GM19463 (cell line): ENCODE measurements at regions not wholly inside any gene's neighbourhood (a gene's known extent, or its start where the extent isn't known, plus 50 kb on each side); places are given as distances from the start of the nearest gene placed in this dataset.
"Not testable (repeated sequence)": the region's sequence is repeated elsewhere in the genome, so short reads cannot be mapped to it uniquely, and the experiment has no call there.

ENCODE experiments used
- ATAC-seq: cut with Tn5 transposase; IDR thresholded peaks from one replicate; pipeline ENCODE4 v1.9.1; 2021; ENCODE audit warnings: mild to moderate bottlenecking, moderate library complexity; ENCODE audit not compliant: unreplicated experiment

DNA sequence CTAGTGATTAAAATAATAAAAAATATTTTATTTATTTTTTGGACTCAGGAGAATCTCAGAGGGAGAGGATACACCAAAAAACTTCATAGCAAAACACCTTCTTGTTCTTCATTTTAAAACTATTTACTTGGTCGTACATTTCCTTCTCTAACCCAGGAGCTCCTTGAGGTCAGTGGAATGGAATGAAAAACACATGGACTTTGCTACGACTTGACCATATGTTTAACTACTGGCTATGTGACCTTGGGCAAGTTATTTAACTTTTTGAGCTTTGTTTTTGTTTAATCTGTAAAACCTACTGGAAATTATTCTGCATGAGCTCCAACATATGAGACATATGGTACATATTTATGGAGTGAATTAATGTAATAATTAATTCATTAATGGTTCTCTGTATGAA lies 1005.5 kb upstream of the CITED2 start:
- no peak for ATAC-seq

DNA sequence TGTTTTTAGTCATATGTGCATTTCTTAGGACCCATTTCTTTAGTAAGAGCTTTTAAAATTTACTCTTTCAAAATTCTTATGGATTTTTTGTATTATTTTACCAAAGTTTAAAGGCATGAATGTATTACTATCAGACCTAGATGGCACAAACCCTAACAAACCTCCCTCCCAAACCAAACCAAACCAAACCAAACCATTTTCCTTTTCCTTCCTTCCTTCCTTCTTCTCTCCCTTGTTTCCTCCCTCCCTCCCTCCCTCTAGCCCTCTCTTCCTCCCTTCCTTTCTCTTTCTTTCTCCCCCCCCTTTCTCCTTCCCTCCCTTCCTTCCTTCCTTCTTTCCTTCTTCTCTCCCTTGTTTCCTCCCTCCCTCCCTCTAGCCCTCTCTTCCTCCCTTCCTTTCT lies 1001.8 kb upstream of the CITED2 start:
- no peak for ATAC-seq

DNA sequence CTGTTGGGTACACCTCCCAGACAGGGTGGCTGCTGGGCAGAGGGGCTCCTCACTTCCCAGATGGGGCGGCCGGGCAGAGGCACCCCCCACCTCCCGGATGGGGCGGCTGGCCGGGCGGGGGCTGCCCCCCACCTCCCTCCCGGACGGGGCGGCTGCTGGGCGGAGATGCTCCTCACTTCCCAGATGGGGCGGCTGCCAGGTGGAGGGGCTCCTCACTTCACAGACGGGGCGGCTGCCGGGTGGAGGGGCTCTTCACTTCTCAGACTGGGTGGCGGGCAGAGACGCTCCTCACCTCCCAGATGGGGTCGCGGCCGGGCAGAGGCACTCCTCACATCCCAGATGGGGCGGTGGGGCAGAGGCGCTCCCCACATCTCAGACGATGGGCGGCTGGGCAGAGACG lies 999.3 kb upstream of the CITED2 start:
- ATAC-seq = not testable (repeated sequence)

DNA sequence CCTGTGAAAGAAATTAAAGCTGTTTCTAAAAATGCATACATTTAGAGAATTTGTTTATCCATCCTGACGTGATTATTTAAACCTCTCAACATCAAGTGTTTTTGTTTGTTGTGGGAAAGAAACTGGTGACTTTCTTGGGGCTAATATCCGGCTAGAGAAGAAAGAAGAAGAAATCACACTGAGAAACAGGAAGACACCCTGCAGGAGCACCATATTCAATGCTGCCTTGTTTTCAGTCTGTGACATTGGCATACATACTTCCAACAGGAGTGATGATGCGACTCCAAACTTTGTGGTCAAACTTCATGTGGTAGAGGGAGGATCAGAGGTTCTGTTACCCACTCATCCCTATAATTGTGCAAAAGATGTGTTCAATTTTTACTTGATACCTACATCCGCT lies 997.6 kb upstream of the CITED2 start:
- ATAC-seq = no peak

DNA sequence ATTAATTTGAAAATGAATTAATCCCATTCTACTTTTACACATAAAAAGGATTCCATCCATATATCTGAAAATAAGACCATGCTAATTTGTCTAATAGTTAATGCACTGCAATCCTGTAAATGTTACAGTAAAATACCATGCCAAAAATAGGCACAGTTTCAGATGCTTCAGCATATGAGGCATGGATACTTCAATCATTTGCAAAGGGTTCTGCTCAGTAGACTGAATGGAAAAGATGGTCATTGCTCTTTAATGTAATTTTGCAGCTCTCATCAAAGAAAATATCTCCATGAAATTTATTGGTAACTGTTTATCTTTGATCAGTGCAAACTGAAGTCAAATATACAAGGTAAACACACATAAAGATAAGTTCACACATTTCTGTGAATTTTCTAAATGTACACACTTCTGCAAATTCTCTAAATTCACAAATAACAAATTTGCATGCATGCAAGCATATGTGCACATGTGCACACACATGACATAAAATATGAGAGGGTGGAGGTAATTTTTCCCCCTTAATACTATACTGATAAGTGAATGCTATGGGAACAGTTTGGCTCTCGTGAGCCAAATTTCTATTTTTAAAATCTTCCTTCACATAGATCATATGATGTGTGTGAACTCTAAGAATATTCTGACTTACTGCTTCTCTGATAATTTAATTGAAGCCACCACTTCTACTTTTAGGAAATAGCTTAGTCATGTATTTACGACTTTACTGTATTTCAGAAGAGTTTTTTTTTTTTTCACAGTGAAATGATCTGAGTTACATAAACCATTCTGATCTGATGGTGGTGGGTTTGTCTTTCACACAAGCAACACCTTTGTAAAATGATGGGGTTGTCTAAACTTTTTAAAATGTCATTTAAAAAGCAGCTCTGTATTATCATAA lies 996.8 kb upstream of the CITED2 start:
- ATAC-seq = no peak

DNA sequence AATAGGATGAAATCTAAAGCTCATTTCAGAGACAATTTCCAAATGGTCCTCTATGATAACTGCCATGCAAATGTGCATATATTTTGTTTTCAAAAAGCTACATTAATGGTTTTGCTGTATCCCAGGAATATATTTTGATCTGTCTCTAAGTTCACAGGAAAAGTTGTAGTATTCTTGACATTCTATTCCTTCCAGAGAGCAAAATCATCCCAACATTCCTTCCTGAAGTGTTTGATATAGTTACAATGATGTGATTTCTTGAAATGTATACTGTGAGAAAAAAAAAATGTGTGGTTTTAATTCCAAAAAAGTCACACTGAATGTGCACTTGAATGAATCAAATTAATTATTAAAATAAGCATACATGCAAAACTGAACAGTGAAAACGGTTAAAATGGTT lies 996.0 kb upstream of the CITED2 start:
- no peak for ATAC-seq

DNA sequence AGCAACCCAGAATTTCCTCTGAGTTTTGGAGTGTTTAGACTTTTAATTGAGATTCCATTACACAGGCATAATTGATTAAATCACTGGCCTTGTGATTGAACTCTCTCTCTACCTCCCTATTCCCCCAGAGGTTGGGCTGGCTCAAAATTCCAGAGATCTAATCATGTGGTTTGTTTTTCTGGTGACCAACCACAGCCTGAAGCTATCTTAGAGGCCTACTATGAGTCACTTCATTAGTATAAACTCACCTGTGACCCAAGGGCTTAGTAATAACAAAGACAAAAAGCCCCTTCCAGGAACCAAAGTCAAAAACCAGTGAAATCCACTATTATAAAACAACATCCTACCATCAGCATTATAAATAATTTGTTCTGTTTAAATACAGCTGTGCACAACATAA lies 992.5 kb upstream of the CITED2 start:
- ATAC-seq = no peak

DNA sequence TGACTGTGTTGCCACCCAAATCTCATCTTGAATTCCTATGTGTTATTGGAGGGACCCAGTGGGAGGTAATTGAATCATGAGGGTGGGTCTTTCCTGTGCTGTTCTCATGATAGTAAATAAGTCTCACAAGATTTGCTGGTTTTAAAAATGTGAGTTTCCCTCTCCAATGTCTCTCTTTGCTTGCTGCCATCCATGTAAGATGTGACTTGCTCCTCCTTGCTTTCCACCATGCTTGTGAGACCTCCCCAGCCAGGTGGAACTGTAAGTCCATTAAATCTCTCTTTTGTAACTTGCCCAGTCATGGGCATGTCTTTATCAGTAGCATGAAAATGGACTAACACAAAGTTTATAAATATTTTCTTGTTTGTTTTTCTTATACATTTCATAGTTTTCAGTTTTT lies 990.5 kb upstream of the CITED2 start:
- ATAC-seq = no peak

DNA sequence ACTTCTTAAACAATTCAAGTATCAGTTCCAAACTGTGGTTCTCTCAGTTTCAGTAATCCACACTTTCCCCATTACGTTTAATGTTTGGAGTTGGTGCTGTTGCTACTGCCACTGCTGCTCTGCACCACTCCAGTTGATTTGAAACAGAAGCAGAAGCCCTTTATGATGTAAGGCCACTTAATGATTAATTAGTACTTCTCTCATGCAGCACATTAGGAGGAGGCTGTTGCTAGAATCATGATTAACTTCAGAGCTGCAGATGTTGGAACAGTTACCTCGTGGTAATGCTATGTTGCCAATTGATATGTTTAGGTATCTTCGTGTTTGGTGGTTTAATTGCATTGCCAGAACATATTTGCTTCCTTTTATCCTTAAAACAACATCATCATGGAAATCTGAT lies 986.2 kb upstream of the CITED2 start:
- no peak for ATAC-seq

DNA sequence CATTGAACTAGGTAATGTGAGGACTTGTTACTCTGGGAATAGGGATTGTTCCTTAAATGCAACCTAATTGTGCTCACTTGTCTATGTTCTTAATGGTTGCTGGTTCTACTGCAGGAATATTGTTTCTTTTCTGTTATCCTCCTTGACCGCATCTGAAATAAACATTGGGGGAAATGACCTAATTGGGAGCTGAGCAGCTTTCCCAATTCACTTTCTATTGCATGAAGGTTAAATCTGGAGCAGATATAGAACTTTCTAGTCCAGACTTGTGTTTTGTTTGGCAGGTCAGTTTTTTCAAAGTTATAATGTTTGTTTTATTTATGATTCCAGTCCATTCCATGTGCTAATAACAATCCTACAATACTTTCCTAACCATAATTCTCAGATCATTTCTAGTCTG lies 981.0 kb upstream of the CITED2 start:
- ATAC-seq = no peak

DNA sequence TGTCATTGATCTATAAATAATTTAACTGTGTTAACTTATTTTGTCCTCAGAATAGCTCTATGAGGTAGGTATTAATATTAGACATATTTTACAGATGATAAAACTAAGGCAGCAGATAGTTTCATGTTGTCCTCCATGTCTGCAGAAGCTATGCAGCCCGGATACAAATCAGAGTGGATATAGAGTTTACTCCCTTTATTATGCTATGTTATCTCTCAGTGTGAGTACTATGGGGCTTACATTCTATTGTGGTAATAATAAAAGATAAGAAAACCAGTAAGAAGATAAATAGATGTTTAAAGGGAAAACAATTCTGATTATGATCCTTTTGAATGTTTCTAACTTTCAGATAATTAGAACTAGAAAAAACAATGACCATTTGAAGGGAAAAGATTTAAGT lies 979.8 kb upstream of the CITED2 start:
- no peak for ATAC-seq

DNA sequence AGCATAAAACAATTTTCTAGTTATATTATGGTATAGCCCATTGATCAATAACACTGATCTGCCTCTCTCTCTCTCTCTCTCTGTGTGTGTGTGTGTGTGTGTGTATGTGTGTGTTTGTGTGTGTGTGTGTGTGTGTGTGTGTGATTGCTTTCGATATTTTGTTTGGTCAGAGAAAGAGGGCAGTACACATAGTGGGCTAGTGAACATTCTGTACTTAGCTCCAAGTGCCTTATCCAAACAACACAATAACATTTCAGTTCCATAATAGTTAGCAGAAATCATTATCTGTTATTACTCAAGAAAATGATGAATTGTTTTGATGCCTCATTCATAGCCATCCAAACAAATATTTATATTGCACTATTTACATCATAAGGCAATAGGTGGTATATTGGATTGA lies 979.1 kb upstream of the CITED2 start:
- no peak for ATAC-seq

DNA sequence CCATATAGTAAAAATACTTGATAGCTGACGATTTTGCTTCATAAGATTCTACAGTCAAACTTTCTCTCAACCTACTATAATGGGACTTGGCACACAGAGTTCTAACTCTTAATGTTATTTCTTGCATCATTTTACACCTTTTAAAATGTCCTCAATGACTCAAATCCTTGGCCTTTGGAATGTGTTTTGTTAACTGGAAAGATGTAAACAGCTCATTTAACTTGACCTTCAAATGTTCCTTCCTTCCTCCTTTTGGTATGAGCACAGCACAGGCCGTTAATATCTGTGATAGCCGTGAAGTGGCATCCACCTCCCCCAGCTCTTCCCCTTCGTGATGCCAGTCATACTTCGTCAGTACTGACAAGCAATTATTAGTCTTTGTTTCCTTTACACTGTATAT lies 972.0 kb upstream of the CITED2 start:
- no peak for ATAC-seq

DNA sequence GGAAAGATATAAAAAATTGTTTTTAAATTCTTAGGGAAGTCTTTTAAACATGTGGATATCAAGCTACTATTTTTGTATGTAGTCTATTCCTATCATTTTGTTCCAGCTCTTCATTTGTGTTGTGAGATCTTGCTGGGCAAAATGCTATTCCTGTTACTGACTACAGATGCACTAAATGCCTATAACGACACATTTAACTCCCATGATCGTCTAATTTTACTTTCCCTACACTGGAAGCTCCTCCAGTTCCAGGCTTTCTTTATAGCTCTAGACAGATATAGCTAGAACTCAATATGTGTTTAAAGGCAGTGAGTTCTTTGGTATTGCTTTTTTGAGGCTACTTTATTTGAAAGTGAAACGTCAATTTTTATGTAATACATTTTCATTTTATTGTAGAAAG lies 971.5 kb upstream of the CITED2 start:
- ATAC-seq = no peak

DNA sequence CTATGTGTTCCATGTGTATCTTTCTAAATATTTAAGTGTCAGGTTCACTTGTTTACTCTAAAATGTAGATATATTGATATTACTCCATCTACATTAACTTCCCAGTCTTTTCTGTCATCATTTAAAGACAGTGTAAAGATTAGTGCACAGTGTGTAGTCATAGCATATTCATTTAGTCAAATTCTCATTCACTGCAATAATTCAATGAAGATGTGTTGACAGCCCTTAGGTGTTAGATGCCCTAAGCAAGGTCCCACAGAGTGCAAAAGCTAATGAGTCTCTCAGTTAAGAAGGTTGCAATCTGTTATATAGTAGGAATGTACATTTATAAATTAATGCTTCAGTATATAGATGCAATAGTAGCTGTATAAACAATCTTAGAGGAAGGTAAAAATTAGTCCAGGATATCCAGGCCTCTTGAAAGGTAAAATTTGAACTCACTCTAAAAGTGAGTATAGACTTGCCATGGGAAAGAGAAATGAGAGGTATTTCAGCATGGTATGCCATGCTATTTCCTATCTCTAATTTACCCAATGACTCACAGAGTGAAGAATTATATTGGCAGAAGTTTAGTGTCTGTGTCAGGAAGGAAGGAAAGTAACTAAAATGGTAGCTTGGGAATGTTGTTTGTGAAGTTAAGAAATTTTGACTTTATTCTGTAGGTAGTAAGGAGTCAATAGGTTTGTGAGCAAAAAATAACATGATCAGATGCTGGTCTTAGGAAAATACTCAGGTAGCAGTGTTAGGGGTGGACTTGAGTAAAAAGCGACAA lies 969.9 kb upstream of the CITED2 start:
- no peak for ATAC-seq

DNA sequence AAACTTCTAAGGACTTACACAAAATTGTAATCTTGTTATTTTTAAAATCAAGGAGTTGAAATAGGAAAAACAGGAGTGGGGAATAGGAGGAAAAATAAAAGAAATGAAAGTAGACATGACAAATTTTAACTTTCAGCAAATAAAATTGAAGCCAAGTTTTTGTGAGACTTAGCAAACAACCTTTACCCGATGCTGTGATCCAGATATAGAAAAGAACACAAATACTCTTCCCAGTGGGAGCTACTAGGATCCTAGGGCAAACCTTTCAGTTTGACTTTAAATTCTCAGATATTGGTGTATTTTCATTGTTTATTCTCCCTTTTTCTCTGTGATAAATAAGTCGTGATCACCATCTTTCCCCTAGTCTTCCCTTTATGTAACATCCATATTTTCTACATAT lies 968.7 kb upstream of the CITED2 start:
- ATAC-seq = no peak

DNA sequence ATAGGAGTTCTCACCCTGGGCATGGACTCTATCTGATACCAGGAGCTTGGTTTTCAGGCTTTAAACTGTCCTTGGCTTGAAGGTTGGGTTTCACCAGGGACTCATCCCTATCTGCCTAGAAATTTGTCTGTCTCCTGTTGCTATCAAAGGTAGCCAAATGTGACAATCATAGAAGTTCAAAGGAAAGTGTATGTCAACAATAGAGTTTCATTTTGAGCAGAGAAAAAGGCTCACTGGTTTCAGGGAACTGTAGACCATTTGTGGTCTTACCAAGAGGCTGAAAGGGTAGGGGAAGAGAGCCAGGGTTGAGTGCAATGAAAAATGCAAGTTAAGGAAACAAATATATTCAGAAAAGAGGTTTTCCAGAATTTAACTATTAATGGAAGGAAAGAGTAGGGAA lies 966.8 kb upstream of the CITED2 start:
- no peak for ATAC-seq

DNA sequence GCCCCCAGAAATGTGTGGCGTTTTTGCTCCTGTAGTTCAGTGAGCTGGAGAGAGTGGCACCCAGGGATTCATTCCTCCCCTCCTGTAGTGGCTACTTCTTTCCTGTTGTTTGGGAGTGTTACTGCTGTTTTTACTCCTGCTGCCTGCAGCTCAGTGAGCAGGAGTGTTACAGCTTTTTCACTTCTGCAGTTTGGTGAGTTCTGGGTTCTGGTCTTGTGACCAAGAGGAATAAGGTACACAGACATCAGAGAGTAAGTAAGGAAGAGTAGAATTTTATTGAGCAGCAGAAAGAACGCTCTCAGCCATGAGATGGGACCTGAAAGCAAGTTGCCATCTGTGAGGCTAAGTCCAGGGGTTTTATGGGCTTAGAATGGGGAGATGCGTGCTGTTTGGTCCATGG lies 966.3 kb upstream of the CITED2 start:
- no peak for ATAC-seq

DNA sequence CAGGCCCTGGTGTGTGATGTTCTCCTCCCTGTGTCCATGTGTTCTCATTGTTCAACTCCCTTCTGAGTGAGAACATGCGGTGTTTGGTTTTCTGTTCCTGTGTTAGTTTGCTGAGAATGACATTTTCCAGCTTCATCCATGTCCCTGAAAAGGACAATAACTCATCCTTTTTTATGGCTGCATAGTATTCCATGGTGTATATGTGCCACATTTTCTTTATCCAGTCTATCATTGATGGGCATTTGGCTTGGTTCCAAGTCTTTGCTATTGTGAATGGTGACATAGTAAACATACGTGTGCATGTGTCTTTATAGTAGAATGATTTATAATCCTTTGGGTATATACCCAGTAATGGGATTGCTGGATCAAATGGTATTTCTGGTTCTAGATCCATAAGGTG lies 964.6 kb upstream of the CITED2 start:
- not testable (repeated sequence) for ATAC-seq

DNA sequence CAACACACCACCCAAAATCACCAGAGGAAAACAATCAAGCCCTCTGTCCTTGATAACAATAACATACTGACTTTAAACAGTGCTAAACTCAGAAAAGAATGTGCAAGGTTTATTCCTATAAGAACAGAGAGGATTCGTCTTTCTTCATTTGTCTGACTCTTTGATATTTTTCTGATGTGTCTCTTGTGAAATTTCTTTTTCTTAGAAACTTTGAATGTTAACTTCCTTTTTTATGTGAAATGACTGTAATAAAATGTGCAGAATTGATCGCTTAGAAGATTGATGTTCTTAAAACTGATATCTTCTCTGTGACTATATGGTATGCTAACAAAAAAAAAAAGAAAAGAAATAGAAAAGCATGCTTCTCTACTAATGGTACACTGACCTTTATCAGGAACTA lies 947.4 kb upstream of the CITED2 start:
- ATAC-seq = no peak

DNA sequence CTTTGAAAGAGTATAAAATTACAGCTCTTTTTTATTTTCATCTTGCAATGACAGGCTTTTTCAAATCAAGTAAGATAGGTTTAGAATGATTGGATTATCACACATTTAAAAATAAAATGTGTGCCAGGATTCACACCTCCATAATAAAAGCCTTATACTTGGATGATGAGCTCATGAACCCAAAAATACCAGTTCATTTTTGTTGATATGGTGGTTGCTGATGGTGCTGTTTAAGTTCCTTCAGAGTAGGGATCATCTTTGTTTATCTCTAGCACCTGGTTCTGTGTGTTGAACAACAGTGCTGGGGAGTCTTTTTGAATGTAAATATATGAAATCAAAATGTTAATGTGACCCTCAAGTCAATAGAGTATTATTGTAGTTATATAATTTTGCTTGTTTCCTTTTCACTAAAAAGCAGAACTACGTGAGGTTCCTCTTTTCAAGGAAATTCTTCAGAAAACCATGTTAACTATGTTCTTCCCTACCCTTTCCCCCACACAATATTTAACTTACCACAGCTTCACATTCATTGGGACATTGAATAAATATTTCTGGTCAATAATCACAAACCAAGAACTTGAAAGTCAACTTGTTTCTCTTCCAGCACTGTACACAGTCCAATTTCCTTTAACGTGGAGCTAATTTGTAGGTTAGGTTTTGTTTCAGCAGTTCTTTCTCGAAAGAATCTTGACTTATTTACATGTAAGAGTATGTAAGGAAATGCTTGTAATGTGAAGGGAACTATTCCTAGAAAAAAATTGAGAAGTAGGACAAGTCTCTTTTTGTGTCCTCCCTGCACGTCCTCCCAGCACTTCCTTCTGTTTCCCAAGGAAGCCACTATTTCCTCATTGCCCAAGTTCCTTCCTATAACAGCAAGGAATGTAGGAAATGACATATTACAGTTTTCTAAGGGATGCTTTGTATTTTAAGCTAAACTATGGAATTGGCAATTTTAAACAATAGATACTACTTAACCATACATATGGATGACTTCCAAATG lies 945.9 kb upstream of the CITED2 start:
- no peak for ATAC-seq
